HCT116 (cell line): ENCODE measurements at regions not wholly inside any gene's neighbourhood (a gene's known extent, or its start where the extent isn't known, plus 50 kb on each side); places are given as distances from the start of the nearest gene placed in this dataset.

Experiments used
- CBX3 ChIP-seq: IDR thresholded peaks from 2 replicates; pipeline ENCODE4 v1.6.1; 2012; ENCODE audit warnings: low read depth
- CTCF ChIP-seq, 3 experiments: fragments of 200-600 bp in 1 of 3; sonication (generic) in 1 of 3; IDR thresholded peaks in 2 of 3; conservative IDR thresholded peaks in 1 of 3; 2 replicates each; pipeline ENCODE4 v1.5.1; 2012 to 2017; ENCODE audit warnings: low read depth in 2 of 3, low read length in 2 of 3, antibody characterized with exemption in 1 of 3, borderline replicate concordance in 1 of 3, control low read depth in 1 of 3, mild to moderate bottlenecking in 1 of 3, mixed read lengths in 1 of 3, mixed run types in 1 of 3, moderate library complexity in 1 of 3; ENCODE audit not compliant: insufficient read depth in 1 of 3
- EZH2 ChIP-seq: fragments of 200-600 bp; sonication (generic); IDR thresholded peaks from 2 replicates; pipeline ENCODE4 v1.6.1; 2017; ENCODE audit warnings: antibody characterized with exemption, mixed run types
- JUND ChIP-seq: IDR thresholded peaks from 2 replicates; pipeline ENCODE4 v1.6.1; 2012
- MAX ChIP-seq: IDR thresholded peaks from 2 replicates; pipeline ENCODE4 v1.6.1; 2012
- POLR2A ChIP-seq: IDR thresholded peaks from 2 replicates; pipeline ENCODE4 v1.7.0; 2011; ENCODE audit warnings: borderline replicate concordance; ENCODE audit not compliant: insufficient read depth, insufficient read length; ENCODE audit errors: extremely low read depth
- POLR2AphosphoS5 ChIP-seq: IDR thresholded peaks from 2 replicates; pipeline ENCODE4 v1.6.1; 2011; ENCODE audit warnings: mild to moderate bottlenecking, low read depth, low read length, moderate library complexity
- REST ChIP-seq: IDR thresholded peaks from 2 replicates; pipeline ENCODE4 v1.6.1; 2012; ENCODE audit warnings: low read depth
- SIN3A ChIP-seq: IDR thresholded peaks from 2 replicates; pipeline ENCODE4 v1.6.1; 2012; ENCODE audit warnings: low read depth
- YY1 ChIP-seq: IDR thresholded peaks from 2 replicates; pipeline ENCODE4 v1.6.1; 2011; ENCODE audit warnings: low read length, low read depth, moderate library complexity, mild to moderate bottlenecking; ENCODE audit not compliant: insufficient replicate concordance; ENCODE audit errors: extremely low read depth
- ZFX ChIP-seq: fragments of 450-650 bp; IDR thresholded peaks from 2 replicates; pipeline ENCODE4 v1.6.1; 2017

GRCh38 chr13:71149046-71149445, 718.0 kb downstream of the DACH1 start:
- TF ChIP-seq MAX (no peak), CTCF (IDR thresholded peaks at IDR 0.05 in 2 of 3, conservative IDR thresholded peaks at IDR 0.05 in 1 of 3; ENCODE audit: borderline replicate concordance in 1 of 3, insufficient read depth in 1 of 3, low read depth in 2 of 3, low read length in 2 of 3) (no peak), YY1 (no peak), EZH2 (no peak), SIN3A (no peak), POLR2AphosphoS5 (no peak), POLR2A (no peak), REST (no peak), CBX3 (no peak), ZFX (no peak), JUND (no peak)
